T follicular helper cell (primary cell): ENCODE measurements at regions not wholly inside any gene's neighbourhood (a gene's known extent, or its start where the extent isn't known, plus 50 kb on each side); places are given as distances from the start of the nearest gene placed in this dataset.

Source experiments
- DNase-seq: peaks from one replicate; pipeline ENCODE4 v3.0.0-alpha.2; 2020; ENCODE audit warnings: low read depth

GRCh38 chr7:112882991-112883390 is 92.8 kb upstream of the TMEM168 start:
- DNase-seq: no peak

- DNase-seq: no peak
These were observed 92.3 kb upstream of the TMEM168 start for GRCh38 chr7:112882511-112882910.

GRCh38 chr7:112882022-112882421 is 91.8 kb upstream of the TMEM168 start:
- DNase-seq: no peak

GRCh38 chr7:112880818-112881418 is 90.7 kb upstream of the TMEM168 start:
- DNase-seq: no peak

GRCh38 chr7:112877691-112878460 is 87.7 kb upstream of the TMEM168 start:
- DNase-seq: no peak

GRCh38 chr7:112876877-112877276 is 86.7 kb upstream of the TMEM168 start:
- no peak for DNase-seq

GRCh38 chr7:112874909-112875308 is 84.7 kb upstream of the TMEM168 start:
- no peak for DNase-seq

GRCh38 chr7:112873831-112874553 is 83.8 kb upstream of the TMEM168 start:
- DNase-seq: no peak

- DNase-seq: peak; percentile 22
These were observed 79.0 kb upstream of the TMEM168 start for GRCh38 chr7:112869111-112869774.

GRCh38 chr7:112868609-112869008 is 78.4 kb upstream of the TMEM168 start:
- no peak for DNase-seq

GRCh38 chr7:112866424-112866823 is 76.2 kb upstream of the TMEM168 start:
- DNase-seq: no peak

GRCh38 chr7:112864380-112864779 is 74.2 kb upstream of the TMEM168 start:
- DNase-seq: no peak

GRCh38 chr7:112858838-112859237 is 68.6 kb upstream of the TMEM168 start:
- DNase-seq: no peak

GRCh38 chr7:112855227-112855626 is 65.0 kb upstream of the TMEM168 start:
- DNase-seq: no peak

GRCh38 chr7:112854169-112854568 is 64.0 kb upstream of the TMEM168 start:
- DNase-seq: no peak

- no peak for DNase-seq
These were observed 63.2 kb upstream of the TMEM168 start for GRCh38 chr7:112853422-112853821.

GRCh38 chr7:112843151-112843550 is 53.0 kb upstream of the TMEM168 start:
- no peak for DNase-seq
